GM23338 (cell line): ENCODE measurements at regions not wholly inside any gene's neighbourhood (a gene's known extent, or its start where the extent isn't known, plus 50 kb on each side); places are given as distances from the start of the nearest gene placed in this dataset.

Source experiments
- ATAC-seq: fragments of 200-7000 bp; cut with Tn5 transposase; 3 replicates; pipeline ENCODE4 v1.9.1; 2020
- DNase-seq: peaks from one replicate; pipeline ENCODE4 v3.0.0-alpha.2; 2015; ENCODE audit warnings: low spot score
- H2AFZ ChIP-seq: fragments of 200-600 bp; sonication (generic); 2 replicates; pipeline ENCODE4 v1.8.0; 2016; ENCODE audit warnings: antibody characterized with exemption, mild to moderate bottlenecking, moderate library complexity
- H3F3A ChIP-seq: fragments of 200-600 bp; sonication (generic); replicated peaks from 2 replicates; pipeline ENCODE4 v1.8.0; 2017; ENCODE audit warnings: antibody characterized with exemption, mixed run types, low read depth
- H3K27ac ChIP-seq: fragments of 200-600 bp; sonication (generic); 2 replicates; pipeline ENCODE4 v1.6.1; 2016; ENCODE audit warnings: low read depth
- H3K27me3 ChIP-seq: fragments of 200-600 bp; sonication (generic); 2 replicates; pipeline ENCODE4 v1.8.0; 2016; ENCODE audit warnings: mild to moderate bottlenecking, mixed run types, moderate library complexity; ENCODE audit not compliant: insufficient read depth
- H3K36me3 ChIP-seq: fragments of 200-600 bp; sonication (generic); 2 replicates; pipeline ENCODE4 v1.8.0; 2016; ENCODE audit warnings: mild to moderate bottlenecking; ENCODE audit not compliant: insufficient read depth
- H3K4me1 ChIP-seq: fragments of 200-600 bp; sonication (generic); 2 replicates; pipeline ENCODE4 v1.8.0; 2016; ENCODE audit warnings: mild to moderate bottlenecking, moderate library complexity; ENCODE audit not compliant: insufficient read depth
- H3K4me2 ChIP-seq: fragments of 200-600 bp; sonication (generic); 2 replicates; pipeline ENCODE4 v1.7.1; 2017; ENCODE audit warnings: mixed run types
- H3K4me3 ChIP-seq: fragments of 200-600 bp; sonication (generic); 2 replicates; pipeline ENCODE4 v1.6.1; 2016; ENCODE audit warnings: mixed run types
- H3K79me2 ChIP-seq: fragments of 200-600 bp; sonication (generic); replicated peaks from 2 replicates; pipeline ENCODE4 v1.8.0; 2017; ENCODE audit warnings: mild to moderate bottlenecking; ENCODE audit not compliant: insufficient read depth
- H3K9me2 ChIP-seq: fragments of 200-600 bp; sonication (generic); 2 replicates; pipeline ENCODE4 v1.8.0; 2017; ENCODE audit not compliant: insufficient read depth
- H4K20me1 ChIP-seq: fragments of 200-600 bp; sonication (generic); replicated peaks from 2 replicates; pipeline ENCODE4 v1.8.0; 2017; ENCODE audit warnings: mild to moderate bottlenecking; ENCODE audit not compliant: insufficient read depth
- H3K27ac Mint-ChIP-seq: 2 replicates; pipeline ENCODE4 v1.8.0; 2020; ENCODE audit warnings: inconsistent platforms, mild to moderate bottlenecking, moderate library complexity, mixed read lengths
- H3K27me3 Mint-ChIP-seq: 3 replicates; pipeline ENCODE4 v1.8.0; 2022; ENCODE audit warnings: low read depth, mild to moderate bottlenecking, moderate library complexity, mixed read lengths, inconsistent platforms; ENCODE audit not compliant: insufficient read depth, poor library complexity
- H3K36me3 Mint-ChIP-seq: 3 replicates; pipeline ENCODE4 v1.8.0; 2021; ENCODE audit warnings: low read depth, mild to moderate bottlenecking, inconsistent platforms, moderate library complexity, mixed read lengths
- H3K4me1 Mint-ChIP-seq: 3 replicates; pipeline ENCODE4 v1.8.0; 2020; ENCODE audit warnings: mild to moderate bottlenecking, inconsistent platforms, mixed read lengths
- H3K4me3 Mint-ChIP-seq: 3 replicates; pipeline ENCODE4 v1.8.0; 2021; ENCODE audit warnings: moderate library complexity, mild to moderate bottlenecking, inconsistent platforms, mixed read lengths
- H3K9me3 Mint-ChIP-seq: 3 replicates; pipeline ENCODE4 v1.8.0; 2020; ENCODE audit warnings: moderate library complexity, mild to moderate bottlenecking, inconsistent platforms, mixed read lengths
- CREB1 ChIP-seq: fragments of 250-450 bp; sonication (Bioruptor Pico); IDR thresholded peaks from 2 replicates; pipeline ENCODE4 v1.5.0; 2020; ENCODE audit warnings: low read depth, mild to moderate bottlenecking, moderate library complexity
- EZH2 ChIP-seq: fragments of 200-600 bp; sonication (generic); IDR thresholded peaks from one replicate; pipeline ENCODE4 v1.8.0; 2017; ENCODE audit warnings: antibody characterized with exemption, mild to moderate bottlenecking, low read depth; ENCODE audit not compliant: unreplicated experiment
- EZH2phosphoT487 ChIP-seq: fragments of 200-600 bp; sonication (generic); IDR thresholded peaks from one replicate; pipeline ENCODE4 v1.8.1; 2018; ENCODE audit warnings: antibody characterized with exemption; ENCODE audit not compliant: unreplicated experiment
- JUNB ChIP-seq: IDR thresholded peaks from one replicate; pipeline ENCODE4 v1.6.1; 2016; ENCODE audit warnings: antibody characterized with exemption; ENCODE audit not compliant: unreplicated experiment
- NANOG ChIP-seq: IDR thresholded peaks from 2 replicates; pipeline ENCODE4 v1.6.1; 2016; ENCODE audit warnings: antibody characterized with exemption, borderline replicate concordance
- POLR2AphosphoS5 ChIP-seq: IDR thresholded peaks from 2 replicates; pipeline ENCODE4 v1.6.1; 2016; ENCODE audit warnings: antibody characterized with exemption, low read depth
- STAT1 ChIP-seq: IDR thresholded peaks from one replicate; pipeline ENCODE4 v1.6.1; 2016; ENCODE audit warnings: antibody characterized with exemption; ENCODE audit not compliant: unreplicated experiment
- ZNF114 ChIP-seq: fragments of 250-450 bp; sonication (Bioruptor Pico); IDR thresholded peaks from 2 replicates; pipeline ENCODE4 v1.5.0; 2020; ENCODE audit warnings: mild to moderate bottlenecking, moderate library complexity
- ZNF331 ChIP-seq: fragments of 250-450 bp; sonication (Bioruptor Pico); IDR thresholded peaks from 2 replicates; pipeline ENCODE4 v1.5.0; 2020; ENCODE audit warnings: low read depth, mild to moderate bottlenecking, moderate library complexity
- TF ChIP-seq, protein P1 (sequence below), 2 experiments: fragments of 200-600 bp in 1 of 2; sonication (generic) in 1 of 2; conservative IDR thresholded peaks; 2 replicates each; pipeline versions ENCODE4 v1.5.1 to v1.6.1; 2016 to 2017; ENCODE audit warnings: antibody characterized with exemption in 2 of 2, low read depth in 2 of 2, mild to moderate bottlenecking in 2 of 2, moderate library complexity in 1 of 2
- TF ChIP-seq, protein P2 (sequence below): IDR thresholded peaks from one replicate; pipeline ENCODE4 v1.6.1; 2018; ENCODE audit warnings: antibody characterized with exemption; ENCODE audit not compliant: unreplicated experiment
- TF ChIP-seq, protein P3 (sequence below): fragments of 250-450 bp; sonication (Bioruptor Pico); IDR thresholded peaks from 2 replicates; pipeline ENCODE4 v1.5.0; 2020; ENCODE audit warnings: mild to moderate bottlenecking, moderate library complexity
- TF ChIP-seq, protein P4 (sequence below): IDR thresholded peaks from 2 replicates; pipeline ENCODE4 v1.6.1; 2016; ENCODE audit warnings: antibody characterized with exemption

DNA sequence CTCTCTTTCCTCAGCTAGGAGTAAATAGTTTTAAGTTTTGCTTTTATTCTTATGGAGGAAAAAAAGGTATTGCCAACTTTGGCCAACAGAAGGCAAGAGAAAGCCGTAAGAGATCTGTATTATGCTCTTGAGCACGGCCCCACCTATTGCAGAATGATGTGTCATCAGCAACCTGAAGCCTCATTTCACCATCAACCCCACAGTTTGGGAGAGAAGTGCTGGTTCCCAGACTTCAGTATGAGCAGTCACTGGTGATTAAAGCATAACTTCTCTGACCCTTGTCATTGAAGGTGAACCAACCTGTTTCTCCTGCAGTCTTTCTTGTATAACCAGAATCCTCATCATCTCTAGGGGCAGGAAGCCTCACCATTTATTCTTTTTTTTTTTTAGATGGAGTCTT is 100.2 kb downstream of the SIPA1L2 start:
- Histone ChIP-seq H3K36me3 (no peaks in the 10 kb centered on the region), H3K4me3 (no peak overlapping the region), H3K27me3 (no peaks in the 10 kb centered on the region), H4K20me1 (no peaks in the 10 kb centered on the region; the same call in none of the 2 replicates), H3K79me2 (no peaks in the 10 kb centered on the region), H2AFZ (no peak overlapping the region), H3F3A (no peaks in the 10 kb centered on the region), H3K4me2 (no peak overlapping the region), H3K4me1 (no peaks in the 10 kb centered on the region), H3K9me2 (no peaks in the 10 kb centered on the region), H3K27ac (no peak overlapping the region)
- Mint-ChIP-seq H3K36me3 (no peaks in the 10 kb centered on the region), H3K27me3 (peaks cover 2% of the 10 kb centered on the region), H3K9me3 (no peaks in the 10 kb centered on the region), H3K4me3 (no peak overlapping the region), H3K4me1 (peaks cover 7% of the 10 kb centered on the region; the same call in 2 of the 3 replicates), H3K27ac (no peak overlapping the region)
- no peak for ATAC-seq
- TF ChIP-seq, protein P1, sequence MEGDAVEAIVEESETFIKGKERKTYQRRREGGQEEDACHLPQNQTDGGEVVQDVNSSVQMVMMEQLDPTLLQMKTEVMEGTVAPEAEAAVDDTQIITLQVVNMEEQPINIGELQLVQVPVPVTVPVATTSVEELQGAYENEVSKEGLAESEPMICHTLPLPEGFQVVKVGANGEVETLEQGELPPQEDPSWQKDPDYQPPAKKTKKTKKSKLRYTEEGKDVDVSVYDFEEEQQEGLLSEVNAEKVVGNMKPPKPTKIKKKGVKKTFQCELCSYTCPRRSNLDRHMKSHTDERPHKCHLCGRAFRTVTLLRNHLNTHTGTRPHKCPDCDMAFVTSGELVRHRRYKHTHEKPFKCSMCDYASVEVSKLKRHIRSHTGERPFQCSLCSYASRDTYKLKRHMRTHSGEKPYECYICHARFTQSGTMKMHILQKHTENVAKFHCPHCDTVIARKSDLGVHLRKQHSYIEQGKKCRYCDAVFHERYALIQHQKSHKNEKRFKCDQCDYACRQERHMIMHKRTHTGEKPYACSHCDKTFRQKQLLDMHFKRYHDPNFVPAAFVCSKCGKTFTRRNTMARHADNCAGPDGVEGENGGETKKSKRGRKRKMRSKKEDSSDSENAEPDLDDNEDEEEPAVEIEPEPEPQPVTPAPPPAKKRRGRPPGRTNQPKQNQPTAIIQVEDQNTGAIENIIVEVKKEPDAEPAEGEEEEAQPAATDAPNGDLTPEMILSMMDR (conservative IDR thresholded peaks at IDR 0.05; ENCODE audit: low read depth in 2 of 2), result no peak
- TF ChIP-seq EZH2 (no peak), STAT1 (no peak), ZNF114 (CRISPR knock-in tag) (no peak), JUNB (no peak), CREB1 (CRISPR knock-in tag) (no peak), NANOG (no peak), ZNF331 (CRISPR knock-in tag) (no peak), EZH2phosphoT487 (no peak), POLR2AphosphoS5 (no peak)
- TF ChIP-seq, protein P2, sequence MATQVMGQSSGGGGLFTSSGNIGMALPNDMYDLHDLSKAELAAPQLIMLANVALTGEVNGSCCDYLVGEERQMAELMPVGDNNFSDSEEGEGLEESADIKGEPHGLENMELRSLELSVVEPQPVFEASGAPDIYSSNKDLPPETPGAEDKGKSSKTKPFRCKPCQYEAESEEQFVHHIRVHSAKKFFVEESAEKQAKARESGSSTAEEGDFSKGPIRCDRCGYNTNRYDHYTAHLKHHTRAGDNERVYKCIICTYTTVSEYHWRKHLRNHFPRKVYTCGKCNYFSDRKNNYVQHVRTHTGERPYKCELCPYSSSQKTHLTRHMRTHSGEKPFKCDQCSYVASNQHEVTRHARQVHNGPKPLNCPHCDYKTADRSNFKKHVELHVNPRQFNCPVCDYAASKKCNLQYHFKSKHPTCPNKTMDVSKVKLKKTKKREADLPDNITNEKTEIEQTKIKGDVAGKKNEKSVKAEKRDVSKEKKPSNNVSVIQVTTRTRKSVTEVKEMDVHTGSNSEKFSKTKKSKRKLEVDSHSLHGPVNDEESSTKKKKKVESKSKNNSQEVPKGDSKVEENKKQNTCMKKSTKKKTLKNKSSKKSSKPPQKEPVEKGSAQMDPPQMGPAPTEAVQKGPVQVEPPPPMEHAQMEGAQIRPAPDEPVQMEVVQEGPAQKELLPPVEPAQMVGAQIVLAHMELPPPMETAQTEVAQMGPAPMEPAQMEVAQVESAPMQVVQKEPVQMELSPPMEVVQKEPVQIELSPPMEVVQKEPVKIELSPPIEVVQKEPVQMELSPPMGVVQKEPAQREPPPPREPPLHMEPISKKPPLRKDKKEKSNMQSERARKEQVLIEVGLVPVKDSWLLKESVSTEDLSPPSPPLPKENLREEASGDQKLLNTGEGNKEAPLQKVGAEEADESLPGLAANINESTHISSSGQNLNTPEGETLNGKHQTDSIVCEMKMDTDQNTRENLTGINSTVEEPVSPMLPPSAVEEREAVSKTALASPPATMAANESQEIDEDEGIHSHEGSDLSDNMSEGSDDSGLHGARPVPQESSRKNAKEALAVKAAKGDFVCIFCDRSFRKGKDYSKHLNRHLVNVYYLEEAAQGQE, result no peak
- TF ChIP-seq, protein P3, sequence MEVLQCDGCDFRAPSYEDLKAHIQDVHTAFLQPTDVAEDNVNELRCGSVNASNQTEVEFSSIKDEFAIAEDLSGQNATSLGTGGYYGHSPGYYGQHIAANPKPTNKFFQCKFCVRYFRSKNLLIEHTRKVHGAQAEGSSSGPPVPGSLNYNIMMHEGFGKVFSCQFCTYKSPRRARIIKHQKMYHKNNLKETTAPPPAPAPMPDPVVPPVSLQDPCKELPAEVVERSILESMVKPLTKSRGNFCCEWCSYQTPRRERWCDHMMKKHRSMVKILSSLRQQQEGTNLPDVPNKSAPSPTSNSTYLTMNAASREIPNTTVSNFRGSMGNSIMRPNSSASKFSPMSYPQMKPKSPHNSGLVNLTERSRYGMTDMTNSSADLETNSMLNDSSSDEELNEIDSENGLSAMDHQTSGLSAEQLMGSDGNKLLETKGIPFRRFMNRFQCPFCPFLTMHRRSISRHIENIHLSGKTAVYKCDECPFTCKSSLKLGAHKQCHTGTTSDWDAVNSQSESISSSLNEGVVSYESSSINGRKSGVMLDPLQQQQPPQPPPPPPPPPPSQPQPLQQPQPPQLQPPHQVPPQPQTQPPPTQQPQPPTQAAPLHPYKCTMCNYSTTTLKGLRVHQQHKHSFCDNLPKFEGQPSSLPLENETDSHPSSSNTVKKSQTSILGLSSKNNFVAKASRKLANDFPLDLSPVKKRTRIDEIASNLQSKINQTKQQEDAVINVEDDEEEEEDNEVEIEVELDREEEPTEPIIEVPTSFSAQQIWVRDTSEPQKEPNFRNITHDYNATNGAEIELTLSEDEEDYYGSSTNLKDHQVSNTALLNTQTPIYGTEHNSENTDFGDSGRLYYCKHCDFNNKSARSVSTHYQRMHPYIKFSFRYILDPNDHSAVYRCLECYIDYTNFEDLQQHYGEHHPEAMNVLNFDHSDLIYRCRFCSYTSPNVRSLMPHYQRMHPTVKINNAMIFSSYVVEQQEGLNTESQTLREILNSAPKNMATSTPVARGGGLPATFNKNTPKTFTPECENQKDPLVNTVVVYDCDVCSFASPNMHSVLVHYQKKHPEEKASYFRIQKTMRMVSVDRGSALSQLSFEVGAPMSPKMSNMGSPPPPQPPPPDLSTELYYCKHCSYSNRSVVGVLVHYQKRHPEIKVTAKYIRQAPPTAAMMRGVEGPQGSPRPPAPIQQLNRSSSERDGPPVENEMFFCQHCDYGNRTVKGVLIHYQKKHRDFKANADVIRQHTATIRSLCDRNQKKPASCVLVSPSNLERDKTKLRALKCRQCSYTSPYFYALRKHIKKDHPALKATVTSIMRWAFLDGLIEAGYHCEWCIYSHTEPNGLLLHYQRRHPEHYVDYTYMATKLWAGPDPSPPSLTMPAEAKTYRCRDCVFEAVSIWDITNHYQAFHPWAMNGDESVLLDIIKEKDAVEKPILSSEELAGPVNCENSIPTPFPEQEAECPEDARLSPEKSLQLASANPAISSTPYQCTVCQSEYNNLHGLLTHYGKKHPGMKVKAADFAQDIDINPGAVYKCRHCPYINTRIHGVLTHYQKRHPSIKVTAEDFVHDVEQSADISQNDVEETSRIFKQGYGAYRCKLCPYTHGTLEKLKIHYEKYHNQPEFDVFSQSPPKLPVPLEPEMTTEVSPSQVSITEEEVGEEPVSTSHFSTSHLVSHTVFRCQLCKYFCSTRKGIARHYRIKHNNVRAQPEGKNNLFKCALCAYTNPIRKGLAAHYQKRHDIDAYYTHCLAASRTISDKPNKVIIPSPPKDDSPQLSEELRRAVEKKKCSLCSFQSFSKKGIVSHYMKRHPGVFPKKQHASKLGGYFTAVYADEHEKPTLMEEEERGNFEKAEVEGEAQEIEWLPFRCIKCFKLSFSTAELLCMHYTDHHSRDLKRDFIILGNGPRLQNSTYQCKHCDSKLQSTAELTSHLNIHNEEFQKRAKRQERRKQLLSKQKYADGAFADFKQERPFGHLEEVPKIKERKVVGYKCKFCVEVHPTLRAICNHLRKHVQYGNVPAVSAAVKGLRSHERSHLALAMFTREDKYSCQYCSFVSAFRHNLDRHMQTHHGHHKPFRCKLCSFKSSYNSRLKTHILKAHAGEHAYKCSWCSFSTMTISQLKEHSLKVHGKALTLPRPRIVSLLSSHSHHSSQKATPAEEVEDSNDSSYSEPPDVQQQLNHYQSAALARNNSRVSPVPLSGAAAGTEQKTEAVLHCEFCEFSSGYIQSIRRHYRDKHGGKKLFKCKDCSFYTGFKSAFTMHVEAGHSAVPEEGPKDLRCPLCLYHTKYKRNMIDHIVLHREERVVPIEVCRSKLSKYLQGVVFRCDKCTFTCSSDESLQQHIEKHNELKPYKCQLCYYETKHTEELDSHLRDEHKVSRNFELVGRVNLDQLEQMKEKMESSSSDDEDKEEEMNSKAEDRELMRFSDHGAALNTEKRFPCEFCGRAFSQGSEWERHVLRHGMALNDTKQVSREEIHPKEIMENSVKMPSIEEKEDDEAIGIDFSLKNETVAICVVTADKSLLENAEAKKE, result no peak
- TF ChIP-seq, protein P4, sequence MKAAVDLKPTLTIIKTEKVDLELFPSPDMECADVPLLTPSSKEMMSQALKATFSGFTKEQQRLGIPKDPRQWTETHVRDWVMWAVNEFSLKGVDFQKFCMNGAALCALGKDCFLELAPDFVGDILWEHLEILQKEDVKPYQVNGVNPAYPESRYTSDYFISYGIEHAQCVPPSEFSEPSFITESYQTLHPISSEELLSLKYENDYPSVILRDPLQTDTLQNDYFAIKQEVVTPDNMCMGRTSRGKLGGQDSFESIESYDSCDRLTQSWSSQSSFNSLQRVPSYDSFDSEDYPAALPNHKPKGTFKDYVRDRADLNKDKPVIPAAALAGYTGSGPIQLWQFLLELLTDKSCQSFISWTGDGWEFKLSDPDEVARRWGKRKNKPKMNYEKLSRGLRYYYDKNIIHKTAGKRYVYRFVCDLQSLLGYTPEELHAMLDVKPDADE, result no peak
- DNase-seq, result no peak
